ENCODE measurements at regions not wholly inside any gene's neighbourhood (a gene's known extent, or its start where the extent isn't known, plus 50 kb on each side); places are given as distances from the start of the nearest gene placed in this dataset.

DNA sequence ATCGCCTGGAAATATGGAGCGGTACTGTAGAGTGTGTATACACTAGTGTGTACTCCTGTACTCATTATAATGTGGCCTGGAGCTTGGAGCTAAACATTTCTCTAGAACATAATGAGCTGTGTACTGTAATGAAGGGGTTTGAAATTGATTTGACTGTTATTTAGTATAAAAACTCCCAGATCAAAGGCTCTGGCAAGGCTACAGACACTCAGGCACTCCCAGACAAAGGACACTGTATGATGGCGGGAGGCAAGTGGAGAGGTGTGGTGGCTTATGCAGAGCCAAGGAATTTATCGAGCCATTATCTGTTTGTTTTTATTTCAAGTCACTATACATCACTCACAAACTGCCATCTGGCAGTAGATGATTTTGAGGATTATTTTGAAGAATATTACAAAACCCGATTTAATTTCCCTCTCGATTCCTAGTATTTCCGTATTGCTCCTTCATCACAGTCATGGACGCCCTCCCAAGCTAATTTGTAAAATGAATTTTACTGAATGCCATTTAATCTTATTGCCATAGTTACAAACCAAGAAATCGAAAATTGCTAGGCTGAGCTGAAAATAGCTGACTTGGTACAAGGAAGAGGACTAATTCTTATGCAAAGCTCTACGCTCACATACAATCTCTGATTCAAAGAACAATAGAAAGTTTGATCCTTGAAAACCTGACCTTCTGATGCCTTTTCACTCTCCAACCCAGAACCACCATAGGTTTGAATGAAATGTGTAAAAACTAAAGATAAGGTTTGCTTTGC, 240.2 kb upstream of the SEMA6A start:
- ATAC-seq, result no peak
- no peaks in the 10 kb centered on the region for H3K4me1 Mint-ChIP-seq (ENCODE audit: low read depth in 2 of 2)

DNA sequence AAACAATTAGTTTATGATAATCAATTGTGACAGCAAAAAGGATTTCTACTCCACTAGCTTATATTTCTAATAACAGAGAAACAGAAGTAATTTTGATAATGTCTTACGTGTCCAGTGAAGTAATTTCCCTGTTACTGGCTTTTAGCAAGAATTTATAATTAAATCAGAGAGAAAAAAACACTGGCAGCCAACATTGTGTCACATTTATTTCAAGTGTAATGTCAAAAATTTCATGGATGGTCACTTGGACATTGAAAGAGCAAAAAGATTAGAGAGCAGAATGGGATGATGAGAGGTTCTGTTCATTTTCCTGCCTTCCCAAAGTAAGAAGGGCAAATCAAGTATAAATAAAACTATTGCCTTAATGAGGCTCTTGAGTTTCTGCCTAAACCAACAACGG, 239.3 kb upstream of the SEMA6A start:
- H3K36me3 Mint-ChIP-seq, result peaks cover 5% of the 10 kb centered on the region
- H3K9me3 Mint-ChIP-seq, result peaks cover 7% of the 10 kb centered on the region

More for the DNA sequence above, 240.2 kb upstream of the SEMA6A start:
- Mint-ChIP-seq H3K36me3 (peaks cover 5% of the 10 kb centered on the region), H3K9me3 (peaks cover 7% of the 10 kb centered on the region), H3K27ac (no peak overlapping the region), H3K4me3 (no peak overlapping the region), H3K27me3 (no peaks in the 10 kb centered on the region)
- DNase-seq (ENCODE audit: low spot score), result no peak

GRCh38 chr5:116813356-116813755, 238.7 kb upstream of the SEMA6A start:
- Mint-ChIP-seq H3K27ac (no peak overlapping the region), H3K9me3 (peaks cover 7% of the 10 kb centered on the region), H3K36me3 (peaks cover 5% of the 10 kb centered on the region), H3K27me3 (no peaks in the 10 kb centered on the region), H3K4me1 (ENCODE audit: low read depth in 2 of 2) (no peaks in the 10 kb centered on the region), H3K4me3 (no peak overlapping the region)
- ATAC-seq (no peak), DNase-seq (ENCODE audit: low spot score) (no peak)

More for the DNA sequence above, 239.3 kb upstream of the SEMA6A start:
- H3K27me3 Mint-ChIP-seq, result no peaks in the 10 kb centered on the region
- no peak overlapping the region for H3K4me3 Mint-ChIP-seq
- DNase-seq (ENCODE audit: low spot score) (no peak), ATAC-seq (no peak)
- H3K27ac Mint-ChIP-seq, result no peak overlapping the region
- H3K4me1 Mint-ChIP-seq (ENCODE audit: low read depth in 2 of 2), result no peaks in the 10 kb centered on the region

- Mint-ChIP-seq H3K27me3 (no peaks in the 10 kb centered on the region), H3K27ac (no peak overlapping the region), H3K4me3 (no peak overlapping the region), H3K36me3 (no peaks in the 10 kb centered on the region), H3K4me1 (ENCODE audit: low read depth in 2 of 2) (no peaks in the 10 kb centered on the region), H3K9me3 (peaks cover 8% of the 10 kb centered on the region)
- ATAC-seq (no peak), DNase-seq (ENCODE audit: low spot score) (no peak)
These were observed 236.3 kb upstream of the SEMA6A start for GRCh38 chr5:116810951-116811350.

DNA sequence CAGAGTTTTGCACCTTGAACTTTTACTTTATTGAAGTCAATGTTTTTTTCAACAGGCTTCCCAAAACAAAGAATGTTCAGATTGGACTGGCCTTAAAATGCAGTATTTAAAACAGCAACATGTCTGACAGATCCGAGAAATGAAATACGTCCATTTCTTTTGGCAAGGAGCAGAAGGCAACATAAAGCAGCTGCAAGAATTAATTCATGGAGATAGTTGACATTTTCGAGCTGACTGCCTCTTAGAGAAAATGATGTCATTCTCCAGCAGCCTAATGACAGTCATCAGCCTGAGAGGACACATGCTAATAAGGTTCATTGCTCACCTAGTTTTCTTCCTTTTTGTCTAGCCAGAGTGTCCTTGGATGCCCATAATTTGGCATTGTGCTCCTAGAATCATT, 232.2 kb upstream of the SEMA6A start:
- Mint-ChIP-seq H3K36me3 (no peaks in the 10 kb centered on the region), H3K4me3 (no peak overlapping the region), H3K9me3 (peaks cover 8% of the 10 kb centered on the region), H3K27ac (no peak overlapping the region), H3K4me1 (ENCODE audit: low read depth in 2 of 2) (no peaks in the 10 kb centered on the region), H3K27me3 (no peaks in the 10 kb centered on the region)
- ATAC-seq (no peak), DNase-seq (ENCODE audit: low spot score) (no peak)

DNA sequence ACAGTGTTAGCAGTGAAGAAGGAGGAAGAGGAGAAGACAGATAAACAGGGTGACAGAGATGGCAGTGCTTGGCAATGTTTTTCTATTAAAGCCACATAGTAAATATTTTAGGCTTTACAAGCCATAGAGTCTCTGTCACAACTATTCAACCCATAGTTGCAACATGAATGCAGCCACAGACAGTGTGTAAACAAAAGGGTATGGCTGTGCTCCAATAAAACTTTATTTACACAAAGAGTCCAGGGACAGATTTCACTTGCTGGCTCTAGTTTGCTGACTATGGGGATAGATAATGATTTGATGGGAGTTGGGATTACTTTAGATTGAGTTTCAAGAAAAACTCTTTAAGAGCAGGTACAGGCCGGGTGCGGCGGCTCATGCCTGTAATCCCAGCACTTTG, 224.8 kb upstream of the SEMA6A start:
- no peak overlapping the region for H3K27ac Mint-ChIP-seq
- no peak for DNase-seq (ENCODE audit: low spot score)

GRCh38 chr5:116795189-116795588, 220.6 kb upstream of the SEMA6A start:
- Mint-ChIP-seq H3K9me3 (peaks cover 8% of the 10 kb centered on the region), H3K27me3 (no peaks in the 10 kb centered on the region), H3K27ac (no peak overlapping the region), H3K4me3 (no peak overlapping the region), H3K4me1 (ENCODE audit: low read depth in 2 of 2) (no peaks in the 10 kb centered on the region), H3K36me3 (peaks cover 5% of the 10 kb centered on the region)
- ATAC-seq (no peak), DNase-seq (ENCODE audit: low spot score) (no peak)

More for the DNA sequence above, 224.8 kb upstream of the SEMA6A start:
- Mint-ChIP-seq H3K27me3 (no peaks in the 10 kb centered on the region), H3K4me3 (no peak overlapping the region), H3K9me3 (peaks cover 9% of the 10 kb centered on the region), H3K4me1 (ENCODE audit: low read depth in 2 of 2) (no peaks in the 10 kb centered on the region), H3K36me3 (peaks cover 5% of the 10 kb centered on the region)
- no peak for ATAC-seq

- no peaks in the 10 kb centered on the region for H3K4me1 Mint-ChIP-seq (ENCODE audit: low read depth in 2 of 2)
These were observed 214.9 kb upstream of the SEMA6A start for GRCh38 chr5:116789522-116789921.

GRCh38 chr5:116788851-116789403, 214.3 kb upstream of the SEMA6A start:
- Mint-ChIP-seq H3K36me3 (no peaks in the 10 kb centered on the region), H3K4me1 (ENCODE audit: low read depth in 2 of 2) (no peaks in the 10 kb centered on the region), H3K4me3 (no peak overlapping the region), H3K27ac (no peak overlapping the region), H3K27me3 (no peaks in the 10 kb centered on the region), H3K9me3 (peaks cover 16% of the 10 kb centered on the region)
- no peak for ATAC-seq
- DNase-seq (ENCODE audit: low spot score), result no peak

More at GRCh38 chr5:116789522-116789921, 214.9 kb upstream of the SEMA6A start:
- Mint-ChIP-seq H3K36me3 (no peaks in the 10 kb centered on the region), H3K4me3 (no peak overlapping the region), H3K27me3 (no peaks in the 10 kb centered on the region), H3K27ac (no peak overlapping the region), H3K9me3 (peaks cover 13% of the 10 kb centered on the region)
- DNase-seq (ENCODE audit: low spot score) (no peak), ATAC-seq (no peak)

- no peak overlapping the region for H3K4me3 Mint-ChIP-seq
These were observed 212.9 kb upstream of the SEMA6A start for GRCh38 chr5:116787570-116787969.

GRCh38 chr5:116785106-116785505, 210.5 kb upstream of the SEMA6A start:
- H3K27ac Mint-ChIP-seq, result no peak overlapping the region
- no peak for ATAC-seq
- no peak overlapping the region for H3K4me3 Mint-ChIP-seq

More at GRCh38 chr5:116787570-116787969, 212.9 kb upstream of the SEMA6A start:
- Mint-ChIP-seq H3K27ac (no peak overlapping the region), H3K9me3 (peaks cover 23% of the 10 kb centered on the region), H3K27me3 (no peaks in the 10 kb centered on the region), H3K36me3 (no peaks in the 10 kb centered on the region), H3K4me1 (ENCODE audit: low read depth in 2 of 2) (no peaks in the 10 kb centered on the region)
- no peak for ATAC-seq
- no peak for DNase-seq (ENCODE audit: low spot score)

GRCh38 chr5:116779846-116780245, 205.2 kb upstream of the SEMA6A start:
- no peaks in the 10 kb centered on the region for H3K4me1 Mint-ChIP-seq (ENCODE audit: low read depth in 2 of 2)
- ATAC-seq, result no peak
- H3K4me3 Mint-ChIP-seq, result no peak overlapping the region

More at GRCh38 chr5:116785106-116785505, 210.5 kb upstream of the SEMA6A start:
- H3K27me3 Mint-ChIP-seq, result no peaks in the 10 kb centered on the region
- peaks cover 19% of the 10 kb centered on the region for H3K9me3 Mint-ChIP-seq
- H3K4me1 Mint-ChIP-seq (ENCODE audit: low read depth in 2 of 2), result no peaks in the 10 kb centered on the region
- DNase-seq (ENCODE audit: low spot score), result no peak
- no peaks in the 10 kb centered on the region for H3K36me3 Mint-ChIP-seq

DNA sequence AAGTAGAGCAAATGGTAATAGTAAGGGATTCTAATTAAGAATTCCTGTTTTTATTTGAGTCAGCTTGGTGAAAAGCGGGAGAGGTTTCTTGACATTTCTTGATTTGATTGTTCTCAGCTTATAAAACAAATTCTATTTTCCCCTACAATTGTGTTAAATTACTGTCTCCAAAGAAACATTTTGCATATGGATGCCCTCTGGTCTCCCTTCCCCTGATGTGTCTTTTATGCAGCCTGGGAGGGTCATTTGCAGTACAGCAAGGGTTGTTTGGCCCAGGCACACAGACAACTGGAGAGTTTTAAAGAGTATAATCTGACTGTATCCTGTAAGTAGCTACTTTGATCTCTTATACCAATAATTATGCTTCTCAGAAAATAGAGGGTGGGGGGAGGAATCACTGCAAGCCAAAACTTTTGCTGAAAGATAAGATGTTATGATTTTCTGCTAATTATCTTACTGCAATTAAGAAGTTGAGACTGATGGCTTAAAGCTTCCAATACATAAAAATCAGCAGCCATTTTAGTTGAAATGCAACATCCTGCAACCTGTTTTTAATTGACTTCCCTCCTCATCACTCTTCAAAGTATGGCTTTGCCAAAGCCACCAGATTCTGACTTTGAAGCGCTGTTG, 204.1 kb upstream of the SEMA6A start:
- Mint-ChIP-seq H3K36me3 (no peaks in the 10 kb centered on the region), H3K9me3 (peaks cover 14% of the 10 kb centered on the region), H3K4me3 (no peak overlapping the region), H3K4me1 (ENCODE audit: low read depth in 2 of 2) (no peaks in the 10 kb centered on the region), H3K27ac (no peak overlapping the region), H3K27me3 (no peaks in the 10 kb centered on the region)
- no peak for ATAC-seq
- no peak for DNase-seq (ENCODE audit: low spot score)

More at GRCh38 chr5:116779846-116780245, 205.2 kb upstream of the SEMA6A start:
- DNase-seq (ENCODE audit: low spot score), result no peak
- H3K9me3 Mint-ChIP-seq, result peaks cover 19% of the 10 kb centered on the region
- no peaks in the 10 kb centered on the region for H3K27me3 Mint-ChIP-seq
- H3K27ac Mint-ChIP-seq, result no peak overlapping the region
- H3K36me3 Mint-ChIP-seq, result no peaks in the 10 kb centered on the region

DNA sequence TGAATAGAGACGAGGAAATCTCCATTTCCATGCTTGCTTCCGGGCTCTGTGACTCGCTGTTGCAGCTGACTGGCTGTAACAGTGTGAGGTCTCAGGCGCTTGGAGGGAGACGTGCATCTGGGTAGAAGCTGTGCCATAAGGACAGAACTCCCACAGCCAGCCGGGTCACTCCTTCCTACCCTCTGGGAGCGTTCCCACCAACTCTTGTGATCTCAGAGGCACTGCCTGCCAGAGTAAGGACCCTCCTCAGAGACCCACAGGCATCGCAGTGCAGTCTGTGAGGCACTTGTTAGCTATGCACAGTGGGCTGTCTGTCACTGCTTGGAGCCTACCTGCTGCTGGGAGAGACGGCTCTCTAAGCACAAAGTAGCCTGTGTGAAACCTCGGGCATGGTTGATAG, 203.4 kb upstream of the SEMA6A start:
- no peak for DNase-seq (ENCODE audit: low spot score)
- Mint-ChIP-seq H3K27me3 (no peaks in the 10 kb centered on the region), H3K4me3 (no peak overlapping the region), H3K9me3 (peaks cover 9% of the 10 kb centered on the region), H3K4me1 (ENCODE audit: low read depth in 2 of 2) (no peaks in the 10 kb centered on the region), H3K27ac (no peak overlapping the region), H3K36me3 (no peaks in the 10 kb centered on the region)
- ATAC-seq, result peak in 1 of 2 donors; percentile 43
